ENCODE measurements at regions not wholly inside any gene's neighbourhood (a gene's known extent, or its start where the extent isn't known, plus 50 kb on each side); places are given as distances from the start of the nearest gene placed in this dataset.

DNA sequence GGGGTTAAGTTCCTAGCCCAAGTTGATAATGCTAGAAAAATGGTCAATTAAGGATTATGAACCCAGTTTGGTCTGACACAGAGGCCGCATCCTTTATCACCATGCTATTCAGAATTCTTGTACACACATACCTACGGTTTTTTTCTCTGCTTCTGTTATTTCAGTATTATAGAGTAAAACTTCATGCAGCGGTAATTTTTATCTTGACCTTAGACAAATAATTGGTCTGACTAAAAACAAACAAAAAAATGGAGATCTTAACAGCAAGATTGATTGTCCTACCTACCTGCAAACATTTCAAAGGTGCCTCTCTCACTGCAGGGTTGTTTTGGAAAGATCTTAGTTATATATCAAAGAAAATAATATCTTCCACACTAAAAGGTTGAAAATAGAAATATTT is 201.9 kb upstream of the PRICKLE1 start (continued):
- TF ChIP-seq, protein P1, sequence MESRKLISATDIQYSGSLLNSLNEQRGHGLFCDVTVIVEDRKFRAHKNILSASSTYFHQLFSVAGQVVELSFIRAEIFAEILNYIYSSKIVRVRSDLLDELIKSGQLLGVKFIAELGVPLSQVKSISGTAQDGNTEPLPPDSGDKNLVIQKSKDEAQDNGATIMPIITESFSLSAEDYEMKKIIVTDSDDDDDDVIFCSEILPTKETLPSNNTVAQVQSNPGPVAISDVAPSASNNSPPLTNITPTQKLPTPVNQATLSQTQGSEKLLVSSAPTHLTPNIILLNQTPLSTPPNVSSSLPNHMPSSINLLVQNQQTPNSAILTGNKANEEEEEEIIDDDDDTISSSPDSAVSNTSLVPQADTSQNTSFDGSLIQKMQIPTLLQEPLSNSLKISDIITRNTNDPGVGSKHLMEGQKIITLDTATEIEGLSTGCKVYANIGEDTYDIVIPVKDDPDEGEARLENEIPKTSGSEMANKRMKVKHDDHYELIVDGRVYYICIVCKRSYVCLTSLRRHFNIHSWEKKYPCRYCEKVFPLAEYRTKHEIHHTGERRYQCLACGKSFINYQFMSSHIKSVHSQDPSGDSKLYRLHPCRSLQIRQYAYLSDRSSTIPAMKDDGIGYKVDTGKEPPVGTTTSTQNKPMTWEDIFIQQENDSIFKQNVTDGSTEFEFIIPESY (IDR thresholded peaks at IDR 0.05): no peak

DNA sequence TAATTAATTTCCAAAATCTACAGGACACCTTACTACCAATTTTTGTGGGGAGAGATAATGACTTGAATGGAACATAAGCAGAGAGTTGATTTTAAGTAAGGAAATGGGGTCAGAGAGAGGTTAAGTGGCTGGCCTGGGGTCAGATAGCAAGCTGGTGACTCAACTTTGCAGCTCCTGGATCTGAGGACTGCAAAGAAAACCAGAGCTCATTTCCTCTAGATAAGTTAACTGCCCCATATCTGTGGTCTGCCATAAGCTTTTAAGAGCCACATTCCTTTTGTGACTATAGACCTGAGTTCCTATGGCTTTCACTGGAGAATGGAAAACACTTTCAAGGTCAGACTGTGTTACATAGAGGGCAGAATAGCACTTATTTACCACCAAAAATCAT is 201.2 kb upstream of the PRICKLE1 start:
- H3K9ac ChIP-seq (ENCODE audit: low read depth in 1 of 2, low read length in 2 of 2): no peak overlapping the region
- H3K27me3 ChIP-seq (ENCODE audit: control insufficient read depth in 4 of 4, insufficient read depth in 4 of 4, low read length in 3 of 4): no peaks in the 10 kb centered on the region
- H3K9me3 ChIP-seq (ENCODE audit: control insufficient read depth in 4 of 4, low read length in 3 of 4): no peaks in the 10 kb centered on the region
- H3K27ac ChIP-seq (ENCODE audit: low read depth in 1 of 2, low read length in 2 of 2): no peak overlapping the region
- TF ChIP-seq HNF4A (conservative IDR thresholded peaks at IDR 0.05) (no peak), SP1 (IDR thresholded peaks at IDR 0.05) (no peak), JUND (IDR thresholded peaks at IDR 0.05) (peak in 1 of 2 donors; percentile 21), FOXA2 (IDR thresholded peaks at IDR 0.05) (no peak), NR2F2 (IDR thresholded peaks at IDR 0.05) (peak; percentile 94), RXRA (IDR thresholded peaks at IDR 0.05) (peak in 1 of 2 donors; percentile 22)
- TF ChIP-seq, protein P2, sequence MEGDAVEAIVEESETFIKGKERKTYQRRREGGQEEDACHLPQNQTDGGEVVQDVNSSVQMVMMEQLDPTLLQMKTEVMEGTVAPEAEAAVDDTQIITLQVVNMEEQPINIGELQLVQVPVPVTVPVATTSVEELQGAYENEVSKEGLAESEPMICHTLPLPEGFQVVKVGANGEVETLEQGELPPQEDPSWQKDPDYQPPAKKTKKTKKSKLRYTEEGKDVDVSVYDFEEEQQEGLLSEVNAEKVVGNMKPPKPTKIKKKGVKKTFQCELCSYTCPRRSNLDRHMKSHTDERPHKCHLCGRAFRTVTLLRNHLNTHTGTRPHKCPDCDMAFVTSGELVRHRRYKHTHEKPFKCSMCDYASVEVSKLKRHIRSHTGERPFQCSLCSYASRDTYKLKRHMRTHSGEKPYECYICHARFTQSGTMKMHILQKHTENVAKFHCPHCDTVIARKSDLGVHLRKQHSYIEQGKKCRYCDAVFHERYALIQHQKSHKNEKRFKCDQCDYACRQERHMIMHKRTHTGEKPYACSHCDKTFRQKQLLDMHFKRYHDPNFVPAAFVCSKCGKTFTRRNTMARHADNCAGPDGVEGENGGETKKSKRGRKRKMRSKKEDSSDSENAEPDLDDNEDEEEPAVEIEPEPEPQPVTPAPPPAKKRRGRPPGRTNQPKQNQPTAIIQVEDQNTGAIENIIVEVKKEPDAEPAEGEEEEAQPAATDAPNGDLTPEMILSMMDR (IDR thresholded peaks at IDR 0.05; ENCODE audit: low read depth, low read length, missing input control): no peak
- H3K4me3 ChIP-seq (ENCODE audit: low read depth in 1 of 3, low read length in 3 of 3): no peak overlapping the region
- no peaks in the 10 kb centered on the region for H3K36me3 ChIP-seq (ENCODE audit: control insufficient read depth in 4 of 4, insufficient read depth in 3 of 4, low read depth in 1 of 4, low read length in 3 of 4)
- no peak for DNase-seq (ENCODE audit: low spot score)
- H3K4me1 ChIP-seq (ENCODE audit: control insufficient read depth in 4 of 4, insufficient read depth in 4 of 4, low read length in 3 of 4): peaks cover 0 to 4% (median 0%) of the 10 kb centered on the region in 4 donors

DNA sequence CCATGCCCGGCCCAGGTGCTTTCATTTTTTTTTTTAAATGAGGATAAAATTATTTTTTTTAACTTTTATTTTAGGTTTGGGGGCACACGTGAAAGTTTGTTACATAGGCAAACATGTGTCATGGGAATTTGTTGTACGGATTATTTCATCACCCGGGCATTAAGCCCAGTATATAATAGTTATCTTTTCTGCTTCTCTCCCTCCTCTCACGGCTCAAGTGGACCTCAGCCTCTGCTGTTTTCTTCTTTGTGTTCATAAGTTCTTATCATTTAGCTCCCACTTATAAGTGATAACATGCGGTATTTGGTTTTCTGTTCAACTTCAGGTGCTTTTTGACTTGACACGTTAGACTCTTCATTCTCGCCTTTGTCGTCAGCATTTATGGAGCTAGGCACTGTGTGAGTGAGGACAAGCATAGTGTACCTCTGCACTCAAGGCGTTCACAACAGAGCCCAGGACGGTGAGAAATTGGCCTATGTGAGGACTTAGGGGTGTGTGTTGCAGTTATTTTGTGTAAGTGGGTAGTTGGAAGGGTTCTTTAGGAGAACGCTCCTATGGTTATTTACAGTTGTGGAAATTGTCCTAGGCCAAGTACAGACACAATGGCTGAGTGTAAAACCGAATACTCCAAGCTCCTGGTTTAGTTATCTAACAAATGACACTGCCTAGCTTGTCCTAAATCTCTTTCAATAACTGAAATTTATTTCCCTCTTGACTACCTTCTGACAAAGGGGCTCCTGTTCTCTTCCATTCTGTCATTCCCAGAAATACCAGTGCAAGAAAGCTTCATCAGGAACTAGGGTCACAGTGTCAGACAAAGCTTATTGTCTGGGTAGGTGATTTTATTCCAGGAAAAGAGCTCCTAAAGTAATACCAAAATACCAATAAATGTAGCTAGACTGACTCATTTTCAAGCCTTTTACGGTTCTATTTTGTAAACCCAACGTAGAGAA is 200.5 kb upstream of the PRICKLE1 start:
- H3K27me3 ChIP-seq (ENCODE audit: control insufficient read depth in 4 of 4, insufficient read depth in 4 of 4, low read length in 3 of 4): no peaks in the 10 kb centered on the region
- TF ChIP-seq GABPA (IDR thresholded peaks at IDR 0.05 in 1 of 2, conservative IDR thresholded peaks at IDR 0.05 in 1 of 2): no peak
- no peak for TF ChIP-seq JUND (IDR thresholded peaks at IDR 0.05)
- TF ChIP-seq, protein P3, sequence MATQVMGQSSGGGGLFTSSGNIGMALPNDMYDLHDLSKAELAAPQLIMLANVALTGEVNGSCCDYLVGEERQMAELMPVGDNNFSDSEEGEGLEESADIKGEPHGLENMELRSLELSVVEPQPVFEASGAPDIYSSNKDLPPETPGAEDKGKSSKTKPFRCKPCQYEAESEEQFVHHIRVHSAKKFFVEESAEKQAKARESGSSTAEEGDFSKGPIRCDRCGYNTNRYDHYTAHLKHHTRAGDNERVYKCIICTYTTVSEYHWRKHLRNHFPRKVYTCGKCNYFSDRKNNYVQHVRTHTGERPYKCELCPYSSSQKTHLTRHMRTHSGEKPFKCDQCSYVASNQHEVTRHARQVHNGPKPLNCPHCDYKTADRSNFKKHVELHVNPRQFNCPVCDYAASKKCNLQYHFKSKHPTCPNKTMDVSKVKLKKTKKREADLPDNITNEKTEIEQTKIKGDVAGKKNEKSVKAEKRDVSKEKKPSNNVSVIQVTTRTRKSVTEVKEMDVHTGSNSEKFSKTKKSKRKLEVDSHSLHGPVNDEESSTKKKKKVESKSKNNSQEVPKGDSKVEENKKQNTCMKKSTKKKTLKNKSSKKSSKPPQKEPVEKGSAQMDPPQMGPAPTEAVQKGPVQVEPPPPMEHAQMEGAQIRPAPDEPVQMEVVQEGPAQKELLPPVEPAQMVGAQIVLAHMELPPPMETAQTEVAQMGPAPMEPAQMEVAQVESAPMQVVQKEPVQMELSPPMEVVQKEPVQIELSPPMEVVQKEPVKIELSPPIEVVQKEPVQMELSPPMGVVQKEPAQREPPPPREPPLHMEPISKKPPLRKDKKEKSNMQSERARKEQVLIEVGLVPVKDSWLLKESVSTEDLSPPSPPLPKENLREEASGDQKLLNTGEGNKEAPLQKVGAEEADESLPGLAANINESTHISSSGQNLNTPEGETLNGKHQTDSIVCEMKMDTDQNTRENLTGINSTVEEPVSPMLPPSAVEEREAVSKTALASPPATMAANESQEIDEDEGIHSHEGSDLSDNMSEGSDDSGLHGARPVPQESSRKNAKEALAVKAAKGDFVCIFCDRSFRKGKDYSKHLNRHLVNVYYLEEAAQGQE (IDR thresholded peaks at IDR 0.05): no peak
- TF ChIP-seq RXRA (IDR thresholded peaks at IDR 0.05): no peak
- no peak for TF ChIP-seq FOXA1 (IDR thresholded peaks at IDR 0.05)
- TF ChIP-seq EGR1 (IDR thresholded peaks at IDR 0.05; ENCODE audit: low read depth in 2 of 2): no peak
- TF ChIP-seq TAF1 (conservative IDR thresholded peaks at IDR 0.05): no peak
- TF ChIP-seq YY1 (IDR thresholded peaks at IDR 0.05): no peak
- no peak for TF ChIP-seq HNF4G (IDR thresholded peaks at IDR 0.05)
- TF ChIP-seq, protein P4, sequence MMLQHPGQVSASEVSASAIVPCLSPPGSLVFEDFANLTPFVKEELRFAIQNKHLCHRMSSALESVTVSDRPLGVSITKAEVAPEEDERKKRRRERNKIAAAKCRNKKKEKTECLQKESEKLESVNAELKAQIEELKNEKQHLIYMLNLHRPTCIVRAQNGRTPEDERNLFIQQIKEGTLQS (IDR thresholded peaks at IDR 0.05): no peak
- TF ChIP-seq, protein P1 (IDR thresholded peaks at IDR 0.05): no peak
- no peak for TF ChIP-seq SP1 (IDR thresholded peaks at IDR 0.05)
- no peak for TF ChIP-seq NR2F2 (IDR thresholded peaks at IDR 0.05)
- TF ChIP-seq HNF4A (conservative IDR thresholded peaks at IDR 0.05): no peak
- TF ChIP-seq, protein P5, sequence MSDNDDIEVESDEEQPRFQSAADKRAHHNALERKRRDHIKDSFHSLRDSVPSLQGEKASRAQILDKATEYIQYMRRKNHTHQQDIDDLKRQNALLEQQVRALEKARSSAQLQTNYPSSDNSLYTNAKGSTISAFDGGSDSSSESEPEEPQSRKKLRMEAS (IDR thresholded peaks at IDR 0.05): no peak
- no peak overlapping the region for H3K9ac ChIP-seq (ENCODE audit: low read depth in 1 of 2, low read length in 2 of 2)
- H3K4me3 ChIP-seq (ENCODE audit: low read depth in 1 of 3, low read length in 3 of 3): no peak overlapping the region
- H3K36me3 ChIP-seq (ENCODE audit: control insufficient read depth in 4 of 4, insufficient read depth in 3 of 4, low read depth in 1 of 4, low read length in 3 of 4): no peaks in the 10 kb centered on the region
- no peak overlapping the region for H3K27ac ChIP-seq (ENCODE audit: low read depth in 1 of 2, low read length in 2 of 2)
- H3K4me1 ChIP-seq (ENCODE audit: control insufficient read depth in 4 of 4, insufficient read depth in 4 of 4, low read length in 3 of 4): peaks cover 0 to 4% (median 0%) of the 10 kb centered on the region in 4 donors
- DNase-seq (ENCODE audit: low spot score): no peak
- 62% methylated on average over 15 of the region's 15 CpGs for WGBS
- no peaks in the 10 kb centered on the region for H3K9me3 ChIP-seq (ENCODE audit: control insufficient read depth in 4 of 4, low read length in 3 of 4)

Data from liver (tissue), 8 donors.